ENCODE measurements at regions not wholly inside any gene's neighbourhood (a gene's known extent, or its start where the extent isn't known, plus 50 kb on each side); places are given as distances from the start of the nearest gene placed in this dataset.

- no peak for TF ChIP-seq CTCF (IDR thresholded peaks at IDR 0.05)
- TF ChIP-seq POLR2A (IDR thresholded peaks at IDR 0.05): no peak
Observed at GRCh38 chr2:129772190-129772579, 207.3 kb upstream of the RAB6C start.
